SK-N-SH treated with all-trans-retinoic acid at 6 μM for 48 hours (cell line): ENCODE measurements at regions not wholly inside any gene's neighbourhood (a gene's known extent, or its start where the extent isn't known, plus 50 kb on each side); places are given as distances from the start of the nearest gene placed in this dataset.

Experiments
- ARNTL ChIP-seq: fragments of 450-650 bp; formaldehyde crosslinking; IDR thresholded peaks from 2 replicates; pipeline ENCODE4 v1.5.0; 2020; ENCODE audit warnings: low read depth, mild to moderate bottlenecking, moderate library complexity, borderline replicate concordance
- BACH2 ChIP-seq: fragments of 250-450 bp; sonication (Bioruptor Pico); IDR thresholded peaks from 2 replicates; pipeline ENCODE4 v1.9.0; 2021; ENCODE audit warnings: mild to moderate bottlenecking, borderline replicate concordance
- CSRNP3 ChIP-seq: fragments of 250-450 bp; sonication (Bioruptor Pico); IDR thresholded peaks from 2 replicates; pipeline ENCODE4 v1.5.1; 2021; ENCODE audit warnings: mild to moderate bottlenecking, moderate library complexity
- ESRRG ChIP-seq: fragments of 250-450 bp; sonication (Bioruptor Pico); IDR thresholded peaks from 2 replicates; pipeline ENCODE4 v1.6.1; 2021; ENCODE audit warnings: mild to moderate bottlenecking
- GLIS3 ChIP-seq: fragments of 250-450 bp; sonication (Bioruptor Pico); IDR thresholded peaks from 2 replicates; pipeline ENCODE4 v1.5.0; 2020; ENCODE audit warnings: mild to moderate bottlenecking, moderate library complexity
- ISL1 ChIP-seq: fragments of 250-450 bp; sonication (Bioruptor Pico); IDR thresholded peaks from 2 replicates; pipeline ENCODE4 v2.1.2; 2022; ENCODE audit warnings: mild to moderate bottlenecking, moderate library complexity
- OSR1 ChIP-seq: fragments of 250-450 bp; sonication (Bioruptor Pico); IDR thresholded peaks from 2 replicates; pipeline ENCODE4 v1.8.0; 2022; ENCODE audit warnings: moderate library complexity, mild to moderate bottlenecking, inconsistent platforms
- PATZ1 ChIP-seq: fragments of 250-450 bp; sonication (Bioruptor Pico); IDR thresholded peaks from 2 replicates; pipeline ENCODE4 v1.8.0; 2020; ENCODE audit warnings: mild to moderate bottlenecking, moderate library complexity, borderline replicate concordance
- POU6F1 ChIP-seq: fragments of 250-450 bp; sonication (Bioruptor Pico); IDR thresholded peaks from 2 replicates; pipeline ENCODE4 v1.8.0; 2021; ENCODE audit warnings: low read depth, mild to moderate bottlenecking, moderate library complexity, borderline replicate concordance
- PPARA ChIP-seq: fragments of 250-450 bp; sonication (Bioruptor Pico); IDR thresholded peaks from 2 replicates; pipeline ENCODE4 v1.5.0; 2020; ENCODE audit warnings: mild to moderate bottlenecking, borderline replicate concordance
- RARB ChIP-seq: fragments of 250-450 bp; sonication (Bioruptor Pico); IDR thresholded peaks from 2 replicates; pipeline ENCODE4 v1.8.0; 2021; ENCODE audit warnings: mild to moderate bottlenecking, moderate library complexity
- ZFP3 ChIP-seq: fragments of 250-450 bp; sonication (Bioruptor Pico); IDR thresholded peaks from 2 replicates; pipeline ENCODE4 v1.5.0; 2020; ENCODE audit warnings: mild to moderate bottlenecking, moderate library complexity
- ZFP30 ChIP-seq: fragments of 450-650 bp; formaldehyde crosslinking; IDR thresholded peaks from 2 replicates; pipeline ENCODE4 v1.5.0; 2022; ENCODE audit warnings: mild to moderate bottlenecking, moderate library complexity
- ZNF70 ChIP-seq: fragments of 450-650 bp; formaldehyde crosslinking; IDR thresholded peaks from 2 replicates; pipeline ENCODE4 v1.5.0; 2020; ENCODE audit warnings: mild to moderate bottlenecking, moderate library complexity

DNA sequence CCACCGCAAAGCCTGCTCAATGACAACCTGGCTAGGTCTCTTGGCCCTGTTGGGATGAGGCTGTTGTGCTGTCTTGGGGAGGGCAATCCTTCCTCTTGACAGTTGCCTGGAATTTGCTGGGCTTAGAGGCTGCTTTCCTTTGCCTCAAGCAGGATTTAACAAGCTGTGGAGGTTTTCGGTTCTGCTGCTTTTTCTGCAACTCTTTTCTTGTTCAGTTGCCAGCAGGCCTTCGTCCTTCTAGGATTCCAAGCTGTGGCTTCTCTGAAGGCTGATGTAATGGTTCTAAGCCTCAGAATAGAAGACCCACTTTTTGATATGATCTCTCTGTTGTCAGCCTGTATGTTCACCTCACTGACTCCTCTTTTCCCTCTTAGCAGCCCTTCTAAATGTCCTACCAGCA is 149.5 kb upstream of the HS3ST4 start:
- no peak for TF ChIP-seq PATZ1
- no peak for TF ChIP-seq ISL1 (CRISPR knock-in tag)
- no peak for TF ChIP-seq RARB (CRISPR knock-in tag)
- no peak for TF ChIP-seq CSRNP3 (CRISPR knock-in tag)
- TF ChIP-seq PPARA (CRISPR knock-in tag): no peak
- no peak for TF ChIP-seq ZFP30
- TF ChIP-seq OSR1 (CRISPR knock-in tag): no peak
- TF ChIP-seq POU6F1 (CRISPR knock-in tag): no peak
- TF ChIP-seq ZFP3 (CRISPR knock-in tag): no peak
- TF ChIP-seq ESRRG (CRISPR knock-in tag): no peak
- TF ChIP-seq BACH2 (CRISPR knock-in tag): no peak
- TF ChIP-seq ZNF70: no peak
- no peak for TF ChIP-seq ARNTL
- TF ChIP-seq GLIS3 (CRISPR knock-in tag): no peak
